ENCODE measurements at regions not wholly inside any gene's neighbourhood (a gene's known extent, or its start where the extent isn't known, plus 50 kb on each side); places are given as distances from the start of the nearest gene placed in this dataset.

- TF ChIP-seq CTCF (IDR thresholded peaks at IDR 0.05; ENCODE audit: insufficient read depth, low read depth, low read length) (no peak), EZH2 (IDR thresholded peaks at IDR 0.05; ENCODE audit: insufficient read depth, low read length) (no peak)
These were observed 557.3 kb downstream of the MIAT start for GRCh38 chr22:27214691-27215090.

Data from astrocyte (in vitro differentiated cells and primary cell).